MM.1S (cell line): ENCODE measurements at regions not wholly inside any gene's neighbourhood (a gene's known extent, or its start where the extent isn't known, plus 50 kb on each side); places are given as distances from the start of the nearest gene placed in this dataset.

Experiments used
- DNase-seq: peaks from one replicate; pipeline ENCODE4 v3.0.0-alpha.2; 2015
- H2AFZ ChIP-seq: fragments of 300-600 bp; sonication (generic); 2 replicates; pipeline ENCODE4 v1.6.0; 2016; ENCODE audit warnings: antibody characterized with exemption, low read length
- H3F3A ChIP-seq: fragments of 300-600 bp; sonication (generic); 2 replicates; pipeline ENCODE4 v1.6.1; 2016; ENCODE audit warnings: mild to moderate bottlenecking, antibody characterized with exemption, low read length, moderate library complexity, mixed read lengths; ENCODE audit not compliant: insufficient read depth
- H3K27ac ChIP-seq: fragments of 300-600 bp; sonication (generic); 2 replicates; pipeline ENCODE4 v1.5.1; 2016; ENCODE audit warnings: mild to moderate bottlenecking, low read length
- H3K27me3 ChIP-seq: fragments of 300-600 bp; sonication (generic); replicated peaks from 2 replicates; pipeline ENCODE4 v1.6.0; 2016; ENCODE audit warnings: low read length; ENCODE audit not compliant: insufficient read depth
- H3K36me3 ChIP-seq: fragments of 300-600 bp; sonication (generic); replicated peaks from 2 replicates; pipeline ENCODE4 v1.6.1; 2016; ENCODE audit warnings: mild to moderate bottlenecking, low read length, mixed read lengths; ENCODE audit not compliant: insufficient read depth
- H3K4me1 ChIP-seq: fragments of 300-600 bp; sonication (generic); 2 replicates; pipeline ENCODE4 v1.6.1; 2016; ENCODE audit warnings: low read length, mixed read lengths
- H3K4me2 ChIP-seq: fragments of 300-600 bp; sonication (generic); 2 replicates; pipeline ENCODE4 v1.6.0; 2016; ENCODE audit warnings: low read depth, low read length
- H3K4me3 ChIP-seq: fragments of 300-600 bp; sonication (generic); 2 replicates; pipeline ENCODE4 v1.5.1; 2016; ENCODE audit warnings: low read length, mixed read lengths
- H3K79me2 ChIP-seq: fragments of 300-600 bp; sonication (generic); 2 replicates; pipeline ENCODE4 v1.6.1; 2016; ENCODE audit warnings: mixed run types, low read length, mixed read lengths
- H3K9ac ChIP-seq: fragments of 300-600 bp; sonication (generic); 2 replicates; pipeline ENCODE4 v1.6.1; 2016; ENCODE audit warnings: low read length, mixed read lengths
- H3K9me2 ChIP-seq: fragments of 300-600 bp; sonication (generic); replicated peaks from 2 replicates; pipeline ENCODE4 v1.6.1; 2016; ENCODE audit warnings: mild to moderate bottlenecking, low read length, mixed read lengths; ENCODE audit not compliant: insufficient read depth
- H3K9me3 ChIP-seq: fragments of 300-600 bp; sonication (generic); replicated peaks from 2 replicates; pipeline ENCODE4 v1.6.1; 2016; ENCODE audit warnings: mild to moderate bottlenecking, low read length, mixed read lengths; ENCODE audit not compliant: insufficient read depth
- H4K20me1 ChIP-seq: fragments of 300-600 bp; sonication (generic); 2 replicates; pipeline ENCODE4 v1.6.1; 2016; ENCODE audit warnings: mild to moderate bottlenecking, low read length, moderate library complexity, mixed read lengths; ENCODE audit not compliant: insufficient read depth
- EZH2 ChIP-seq: fragments of 300-600 bp; sonication (generic); optimal IDR thresholded peaks from 2 replicates; pipeline ENCODE3; 2017; ENCODE audit warnings: low read depth, mild to moderate bottlenecking, antibody characterized with exemption, low read length, mixed read lengths
- EZH2phosphoT487 ChIP-seq: fragments of 300-600 bp; sonication (generic); IDR thresholded peaks from 2 replicates; pipeline ENCODE4 v1.6.1; 2018; ENCODE audit warnings: antibody characterized with exemption, low read length
- TF ChIP-seq, protein P1 (sequence below): fragments of 300-600 bp; sonication (generic); IDR thresholded peaks from 2 replicates; pipeline ENCODE4 v1.5.1; 2016; ENCODE audit warnings: antibody characterized with exemption, low read length, mixed read lengths

GRCh38 chr17:54537656-54538055, 363.0 kb upstream of the TOM1L1 start:
- no peak overlapping the region for H3K4me2 ChIP-seq
- no peaks in the 10 kb centered on the region for H3K9me2 ChIP-seq
- H3F3A ChIP-seq, result no peaks in the 10 kb centered on the region
- H3K36me3 ChIP-seq, result no peaks in the 10 kb centered on the region
- H2AFZ ChIP-seq, result no peak overlapping the region
- H3K4me3 ChIP-seq, result no peak overlapping the region
- H3K9me3 ChIP-seq, result no peaks in the 10 kb centered on the region
- H3K27me3 ChIP-seq, result no peaks in the 10 kb centered on the region
- DNase-seq, result no peak
- no peaks in the 10 kb centered on the region for H3K79me2 ChIP-seq
- H3K4me1 ChIP-seq, result no peaks in the 10 kb centered on the region
- H4K20me1 ChIP-seq, result no peaks in the 10 kb centered on the region
- TF ChIP-seq EZH2phosphoT487, result no peak
- no peak overlapping the region for H3K9ac ChIP-seq
- no peak overlapping the region for H3K27ac ChIP-seq

- Histone ChIP-seq H3K4me2 (no peak overlapping the region), H3K36me3 (no peaks in the 10 kb centered on the region), H3K27ac (no peak overlapping the region), H3K9ac (no peak overlapping the region), H3F3A (no peaks in the 10 kb centered on the region), H2AFZ (no peak overlapping the region), H3K4me3 (no peak overlapping the region), H3K9me2 (no peaks in the 10 kb centered on the region), H3K9me3 (no peaks in the 10 kb centered on the region), H4K20me1 (no peaks in the 10 kb centered on the region), H3K4me1 (no peaks in the 10 kb centered on the region), H3K79me2 (no peaks in the 10 kb centered on the region), H3K27me3 (no peaks in the 10 kb centered on the region)
- DNase-seq, result no peak
- TF ChIP-seq EZH2, result no peak
- TF ChIP-seq, protein P1, sequence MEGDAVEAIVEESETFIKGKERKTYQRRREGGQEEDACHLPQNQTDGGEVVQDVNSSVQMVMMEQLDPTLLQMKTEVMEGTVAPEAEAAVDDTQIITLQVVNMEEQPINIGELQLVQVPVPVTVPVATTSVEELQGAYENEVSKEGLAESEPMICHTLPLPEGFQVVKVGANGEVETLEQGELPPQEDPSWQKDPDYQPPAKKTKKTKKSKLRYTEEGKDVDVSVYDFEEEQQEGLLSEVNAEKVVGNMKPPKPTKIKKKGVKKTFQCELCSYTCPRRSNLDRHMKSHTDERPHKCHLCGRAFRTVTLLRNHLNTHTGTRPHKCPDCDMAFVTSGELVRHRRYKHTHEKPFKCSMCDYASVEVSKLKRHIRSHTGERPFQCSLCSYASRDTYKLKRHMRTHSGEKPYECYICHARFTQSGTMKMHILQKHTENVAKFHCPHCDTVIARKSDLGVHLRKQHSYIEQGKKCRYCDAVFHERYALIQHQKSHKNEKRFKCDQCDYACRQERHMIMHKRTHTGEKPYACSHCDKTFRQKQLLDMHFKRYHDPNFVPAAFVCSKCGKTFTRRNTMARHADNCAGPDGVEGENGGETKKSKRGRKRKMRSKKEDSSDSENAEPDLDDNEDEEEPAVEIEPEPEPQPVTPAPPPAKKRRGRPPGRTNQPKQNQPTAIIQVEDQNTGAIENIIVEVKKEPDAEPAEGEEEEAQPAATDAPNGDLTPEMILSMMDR, result no peak
- TF ChIP-seq EZH2phosphoT487, result no peak
Measured at GRCh38 chr17:54544249-54544648, 356.4 kb upstream of the TOM1L1 start.

GRCh38 chr17:54559883-54560282, 340.8 kb upstream of the TOM1L1 start:
- Histone ChIP-seq H3K9ac (no peak overlapping the region), H3K27me3 (no peaks in the 10 kb centered on the region), H3K79me2 (no peaks in the 10 kb centered on the region), H3K4me2 (no peak overlapping the region), H3K4me3 (no peak overlapping the region), H3K4me1 (no peaks in the 10 kb centered on the region), H3K9me3 (no peaks in the 10 kb centered on the region), H3K36me3 (no peaks in the 10 kb centered on the region), H3F3A (no peaks in the 10 kb centered on the region), H3K27ac (no peak overlapping the region), H3K9me2 (no peaks in the 10 kb centered on the region), H4K20me1 (no peaks in the 10 kb centered on the region), H2AFZ (no peak overlapping the region)
- TF ChIP-seq, protein P1, result no peak
- TF ChIP-seq EZH2, result no peak
- TF ChIP-seq EZH2phosphoT487, result no peak
- DNase-seq, result no peak

DNA sequence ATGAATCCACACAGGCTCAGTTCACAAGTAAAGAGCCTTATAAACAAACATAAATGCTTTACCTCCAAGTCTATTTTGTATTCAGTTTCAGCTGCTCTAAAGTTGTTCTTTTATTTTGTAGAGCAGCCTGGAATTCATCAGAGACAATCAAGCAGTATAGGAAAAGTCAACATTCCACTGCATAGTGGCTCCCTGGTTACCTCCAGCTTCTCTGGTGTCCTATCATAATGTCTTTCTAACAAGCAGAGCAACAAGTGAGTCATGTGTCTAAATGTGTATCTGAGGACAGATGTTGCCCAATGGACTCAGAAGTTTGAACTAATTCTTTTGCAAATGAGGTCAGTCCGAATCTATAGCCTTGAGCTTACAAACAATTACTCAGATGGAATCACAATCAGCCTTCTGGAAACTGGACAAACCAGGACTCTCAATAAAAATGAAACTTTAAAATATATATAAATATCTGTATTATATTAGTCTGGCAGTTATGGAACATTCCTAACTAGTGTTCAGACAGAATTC, 292.0 kb upstream of the TOM1L1 start:
- Histone ChIP-seq H3K9me3 (no peaks in the 10 kb centered on the region), H3K27ac (no peak overlapping the region), H3K9ac (no peak overlapping the region), H2AFZ (no peak overlapping the region), H3K27me3 (no peaks in the 10 kb centered on the region), H3K36me3 (no peaks in the 10 kb centered on the region), H3K79me2 (no peaks in the 10 kb centered on the region), H3K4me2 (no peak overlapping the region), H3K4me3 (no peak overlapping the region), H3K9me2 (no peaks in the 10 kb centered on the region), H3K4me1 (no peaks in the 10 kb centered on the region), H3F3A (no peaks in the 10 kb centered on the region), H4K20me1 (no peaks in the 10 kb centered on the region)
- DNase-seq, result no peak
- no peak for TF ChIP-seq EZH2phosphoT487
- TF ChIP-seq, protein P1, result no peak
- TF ChIP-seq EZH2, result no peak
